ENCODE measurements at regions not wholly inside any gene's neighbourhood (a gene's known extent, or its start where the extent isn't known, plus 50 kb on each side); places are given as distances from the start of the nearest gene placed in this dataset.
"Not testable (repeated sequence)": the region's sequence is repeated elsewhere in the genome, so short reads cannot be mapped to it uniquely, and the experiment has no call there.

- DNase-seq (ENCODE audit: low read depth in 3 of 3): no peak
Measured at GRCh38 chr10:44102726-44103255, 282.1 kb downstream of the CXCL12 start.

- no peak for DNase-seq (ENCODE audit: low read depth in 3 of 3)
Measured at GRCh38 chr10:44101082-44101481, 283.8 kb downstream of the CXCL12 start.

GRCh38 chr10:44099511-44099910 lies 285.4 kb downstream of the CXCL12 start:
- DNase-seq (ENCODE audit: low read depth in 3 of 3): no peak

GRCh38 chr10:44096217-44096616 lies 288.7 kb downstream of the CXCL12 start:
- not testable (repeated sequence) for DNase-seq (ENCODE audit: low read depth in 3 of 3)

- no peak for DNase-seq (ENCODE audit: low read depth in 3 of 3)
Measured at GRCh38 chr10:44089671-44090070, 295.2 kb downstream of the CXCL12 start.

- no peak for DNase-seq (ENCODE audit: low read depth in 3 of 3)
Measured at GRCh38 chr10:44087403-44087802, 297.5 kb downstream of the CXCL12 start.

- DNase-seq (ENCODE audit: low read depth in 3 of 3): no peak
Measured at GRCh38 chr10:44083719-44084400, 301.0 kb downstream of the CXCL12 start.

GRCh38 chr10:44071479-44071878 lies 313.4 kb downstream of the CXCL12 start:
- no peak for DNase-seq (ENCODE audit: low read depth in 3 of 3)

GRCh38 chr10:44070282-44070681 lies 314.6 kb downstream of the CXCL12 start:
- DNase-seq (ENCODE audit: low read depth in 3 of 3): no peak

- DNase-seq (ENCODE audit: low read depth in 3 of 3): no peak
Measured at GRCh38 chr10:44069573-44069972, 315.3 kb downstream of the CXCL12 start.

GRCh38 chr10:44068716-44069482 lies 316.0 kb downstream of the CXCL12 start:
- DNase-seq (ENCODE audit: low read depth in 3 of 3): no peak

- no peak for DNase-seq (ENCODE audit: low read depth in 3 of 3)
Measured at GRCh38 chr10:44067432-44067831, 317.5 kb downstream of the CXCL12 start.

GRCh38 chr10:44066527-44067255 lies 318.2 kb downstream of the CXCL12 start:
- no peak for DNase-seq (ENCODE audit: low read depth in 3 of 3)

- no peak for DNase-seq (ENCODE audit: low read depth in 3 of 3)
Measured at GRCh38 chr10:44065788-44066526, 318.9 kb downstream of the CXCL12 start.

GRCh38 chr10:44064987-44065787 lies 319.7 kb downstream of the CXCL12 start:
- no peak for DNase-seq (ENCODE audit: low read depth in 3 of 3)

- DNase-seq (ENCODE audit: low read depth in 3 of 3): no peak
Measured at GRCh38 chr10:44064317-44064716, 320.6 kb downstream of the CXCL12 start.

GRCh38 chr10:44063686-44064085 lies 321.2 kb downstream of the CXCL12 start:
- DNase-seq (ENCODE audit: low read depth in 3 of 3): no peak

GRCh38 chr10:44060719-44061118 lies 324.2 kb downstream of the CXCL12 start:
- DNase-seq (ENCODE audit: low read depth in 3 of 3): no peak

- no peak for DNase-seq (ENCODE audit: low read depth in 3 of 3)
Measured at GRCh38 chr10:44060221-44060620, 324.7 kb downstream of the CXCL12 start.

- no peak for DNase-seq (ENCODE audit: low read depth in 3 of 3)
Measured at GRCh38 chr10:44058259-44058658, 326.6 kb downstream of the CXCL12 start.

Data from stimulated activated CD4-positive, alpha-beta T cell treated with anti-CD3 and anti-CD28 coated beads, TNF-alpha, amount 100 ng/mL, for 48 hours (primary cell).